CD4-positive, alpha-beta T cell (primary cell): ENCODE measurements at regions not wholly inside any gene's neighbourhood (a gene's known extent, or its start where the extent isn't known, plus 50 kb on each side); places are given as distances from the start of the nearest gene placed in this dataset.

Experiments
- ATAC-seq: fragments of 200-7000 bp; cut with Tn5 transposase; one replicate; pipeline ENCODE4 v1.10.0; 2022; ENCODE audit warnings: mild to moderate bottlenecking; ENCODE audit not compliant: poor library complexity
- CTCF ChIA-PET: fragments of 350-600 bp; sonication (Branson Sonifier 250); formaldehyde crosslinking; loops from one replicate; lab custom pipeline; 2021; ENCODE audit warnings: antibody characterized with exemption, inconsistent platforms; lab: Charles Lee
- POLR2A ChIA-PET: fragments of 350-600 bp; sonication (Branson Sonifier 250); formaldehyde crosslinking; loops from one replicate; lab custom pipeline; 2021; ENCODE audit warnings: antibody characterized with exemption, inconsistent platforms; lab: Charles Lee
- DNase-seq, 14 experiments: peaks; one replicate each; pipeline ENCODE4 v3.0.0-alpha.2; 2013 to 2020; ENCODE audit warnings: mixed read lengths in 2 of 14
- H3K27ac ChIP-seq, 2 donors: one replicate each; pipeline versions ENCODE4 v1.5.1 to v1.7.0; 2013; ENCODE audit warnings: low read length in 2 of 2, low read depth in 1 of 2, mild to moderate bottlenecking in 1 of 2
- H3K27me3 ChIP-seq, 2 experiments: 1 replicate in 1 of 2; 2 replicates in 1 of 2; pipeline versions ENCODE4 v1.6.1 to v1.7.0; 2013; ENCODE audit warnings: low read length in 2 of 2, control low read depth in 1 of 2, mild to moderate bottlenecking in 1 of 2, moderate library complexity in 1 of 2; ENCODE audit not compliant: insufficient read depth in 2 of 2, control insufficient read depth in 1 of 2
- H3K36me3 ChIP-seq: one replicate; pipeline ENCODE4 v1.6.1; 2013; ENCODE audit warnings: low read length, control low read depth; ENCODE audit not compliant: insufficient read depth
- H3K4me1 ChIP-seq: one replicate; pipeline ENCODE4 v1.6.1; 2013; ENCODE audit warnings: low read length, control low read depth; ENCODE audit not compliant: insufficient read depth
- H3K4me3 ChIP-seq: one replicate; pipeline ENCODE4 v1.5.1; 2013; ENCODE audit warnings: mild to moderate bottlenecking, low read length, moderate library complexity
- H3K9me3 ChIP-seq, 2 experiments: 1 replicate in 1 of 2; 2 replicates in 1 of 2; pipeline versions ENCODE4 v1.6.1 to v1.7.0; 2013; ENCODE audit warnings: low read length in 2 of 2, mild to moderate bottlenecking in 2 of 2, control low read depth in 1 of 2, moderate library complexity in 1 of 2; ENCODE audit not compliant: control insufficient read depth in 1 of 2, insufficient read depth in 1 of 2
- H3K27ac Mint-ChIP-seq: one replicate; pipeline ENCODE4 v1.8.0; 2020; ENCODE audit warnings: mixed read lengths
- H3K27me3 Mint-ChIP-seq: one replicate; pipeline ENCODE4 v1.8.0; 2021; ENCODE audit warnings: mixed read lengths
- H3K36me3 Mint-ChIP-seq: one replicate; pipeline ENCODE4 v1.8.0; 2021; ENCODE audit warnings: low read depth, mixed read lengths
- H3K4me1 Mint-ChIP-seq: one replicate; pipeline ENCODE4 v1.8.0; 2021; ENCODE audit warnings: low read depth, mixed read lengths
- H3K4me3 Mint-ChIP-seq: one replicate; pipeline ENCODE4 v1.8.0; 2020; ENCODE audit warnings: mild to moderate bottlenecking, mixed read lengths
- H3K9me3 Mint-ChIP-seq: one replicate; pipeline ENCODE4 v1.8.0; 2020; ENCODE audit warnings: mixed read lengths
- intact Hi-C, 2 experiments: fragments of 100-400 bp; cut with DNase I in 1 of 2; cut with micrococcal nuclease in 1 of 2; formaldehyde crosslinking; loops; one replicate each; pipeline versions ENCODE4 v1.15.1 to v1.9.0; 2023 to 2025; cut with DNase I, micrococcal nuclease
- TF ChIP-seq, protein P1 (sequence below): fragments of 200-600 bp; IDR thresholded peaks from one replicate; pipeline ENCODE4 v1.8.0; 2022; ENCODE audit warnings: antibody characterized with exemption, mild to moderate bottlenecking

DNA sequence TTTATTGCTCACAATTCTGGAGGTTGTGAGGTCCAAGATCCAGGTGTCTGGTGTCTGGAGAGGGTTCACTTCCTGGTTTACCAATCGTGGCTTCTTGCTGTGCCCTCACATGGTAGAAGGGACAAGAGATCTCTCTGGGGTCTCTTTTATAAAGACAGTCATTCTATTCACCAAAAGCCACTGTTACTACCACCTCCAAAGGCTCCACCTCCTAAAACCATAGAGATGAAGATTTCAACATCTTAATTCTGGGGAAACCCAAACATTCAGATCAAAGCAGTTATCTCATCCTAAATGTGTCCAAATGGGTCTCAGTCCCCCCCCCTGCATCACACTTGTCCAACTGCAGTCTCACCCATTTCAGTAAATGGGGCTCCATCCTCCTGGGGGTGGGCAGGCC is 132.9 kb upstream of the XYLT1 start:
- intact Hi-C loops, result no loop called here
- no peak overlapping the region for H3K27ac Mint-ChIP-seq
- CTCF ChIA-PET, result no interaction called here

DNA sequence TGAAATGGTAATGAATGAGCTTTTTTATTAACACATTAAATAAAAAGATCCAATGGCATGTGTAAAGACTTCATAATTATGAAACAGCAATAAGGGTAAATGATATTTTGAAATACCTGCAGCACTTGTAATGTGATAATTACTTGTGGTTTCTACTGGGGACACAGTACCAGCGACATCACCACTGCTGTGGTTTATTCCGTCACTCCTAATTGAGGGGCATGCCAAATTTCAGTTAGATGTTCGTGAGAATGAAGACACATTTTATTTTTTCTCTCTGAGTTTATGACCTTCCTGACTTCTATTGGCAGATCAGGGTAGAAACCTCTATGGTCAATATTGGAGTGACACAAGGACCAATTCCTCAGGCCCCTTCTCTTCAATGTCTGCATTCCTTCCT is 131.9 kb upstream of the XYLT1 start:
- peaks cover 29% of the 10 kb centered on the region for H3K27me3 Mint-ChIP-seq
- H3K9me3 Mint-ChIP-seq, result peaks cover 2% of the 10 kb centered on the region
- TF ChIP-seq, protein P1, sequence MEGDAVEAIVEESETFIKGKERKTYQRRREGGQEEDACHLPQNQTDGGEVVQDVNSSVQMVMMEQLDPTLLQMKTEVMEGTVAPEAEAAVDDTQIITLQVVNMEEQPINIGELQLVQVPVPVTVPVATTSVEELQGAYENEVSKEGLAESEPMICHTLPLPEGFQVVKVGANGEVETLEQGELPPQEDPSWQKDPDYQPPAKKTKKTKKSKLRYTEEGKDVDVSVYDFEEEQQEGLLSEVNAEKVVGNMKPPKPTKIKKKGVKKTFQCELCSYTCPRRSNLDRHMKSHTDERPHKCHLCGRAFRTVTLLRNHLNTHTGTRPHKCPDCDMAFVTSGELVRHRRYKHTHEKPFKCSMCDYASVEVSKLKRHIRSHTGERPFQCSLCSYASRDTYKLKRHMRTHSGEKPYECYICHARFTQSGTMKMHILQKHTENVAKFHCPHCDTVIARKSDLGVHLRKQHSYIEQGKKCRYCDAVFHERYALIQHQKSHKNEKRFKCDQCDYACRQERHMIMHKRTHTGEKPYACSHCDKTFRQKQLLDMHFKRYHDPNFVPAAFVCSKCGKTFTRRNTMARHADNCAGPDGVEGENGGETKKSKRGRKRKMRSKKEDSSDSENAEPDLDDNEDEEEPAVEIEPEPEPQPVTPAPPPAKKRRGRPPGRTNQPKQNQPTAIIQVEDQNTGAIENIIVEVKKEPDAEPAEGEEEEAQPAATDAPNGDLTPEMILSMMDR, result no peak
- Histone ChIP-seq H3K4me3 (no peak overlapping the region), H3K27me3 (peaks cover 0 to 1% of the 10 kb centered on the region in 2 experiments), H3K36me3 (no peaks in the 10 kb centered on the region), H3K4me1 (peaks cover 8% of the 10 kb centered on the region), H3K27ac (no peak overlapping the region), H3K9me3 (peaks cover 0 to 15% of the 10 kb centered on the region in 2 experiments)
- ATAC-seq, result no peak
- intact Hi-C loops, result no loop called here
- no peaks in the 10 kb centered on the region for H3K36me3 Mint-ChIP-seq
- no peak overlapping the region for H3K27ac Mint-ChIP-seq
- H3K4me1 Mint-ChIP-seq, result peaks cover 12% of the 10 kb centered on the region
- H3K4me3 Mint-ChIP-seq, result no peak overlapping the region
- POLR2A ChIA-PET, result no interaction called here
- DNase-seq, result peak in 1 of 14 experiments; percentile 29
- CTCF ChIA-PET, result no interaction called here

More for the DNA sequence above, 132.9 kb upstream of the XYLT1 start:
- no peak overlapping the region for H3K4me3 ChIP-seq
- no peak overlapping the region for H3K4me3 Mint-ChIP-seq
- H3K9me3 ChIP-seq, result peaks cover 0 to 9% of the 10 kb centered on the region in 2 experiments
- no peak overlapping the region for H3K27ac ChIP-seq
- H3K4me1 ChIP-seq, result peaks cover 8% of the 10 kb centered on the region
- no peaks in the 10 kb centered on the region for H3K36me3 ChIP-seq
- POLR2A ChIA-PET, result no interaction called here
- H3K27me3 Mint-ChIP-seq, result peaks cover 23% of the 10 kb centered on the region
- H3K4me1 Mint-ChIP-seq, result peaks cover 17% of the 10 kb centered on the region
- H3K27me3 ChIP-seq, result peaks cover 0 to 2% of the 10 kb centered on the region in 2 experiments
- no peaks in the 10 kb centered on the region for H3K9me3 Mint-ChIP-seq
- no peaks in the 10 kb centered on the region for H3K36me3 Mint-ChIP-seq
- no peak for DNase-seq
- ATAC-seq, result no peak
- TF ChIP-seq, protein P1, result no peak

DNA sequence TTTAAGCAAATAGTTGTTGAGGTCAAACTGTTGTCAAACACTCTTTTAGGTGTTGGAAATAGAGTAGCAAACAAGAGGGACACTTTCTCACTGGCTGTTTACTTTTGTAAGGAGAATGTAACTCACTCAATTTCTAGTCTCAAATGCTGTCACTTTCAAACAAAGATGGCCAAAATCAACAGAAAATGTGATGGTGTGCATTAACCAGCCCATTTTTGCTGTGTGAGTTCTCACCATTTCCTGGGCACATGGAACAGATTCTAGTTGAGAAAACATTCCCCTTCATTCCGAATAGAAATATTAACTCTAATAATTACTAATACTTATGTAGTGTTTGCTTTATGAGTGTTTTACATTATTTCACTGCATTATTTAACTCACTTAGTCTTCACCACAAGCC is 128.2 kb upstream of the XYLT1 start:
- ATAC-seq, result no peak
- Histone ChIP-seq H3K27me3 (peaks cover 0 to 7% of the 10 kb centered on the region in 2 experiments), H3K9me3 (peaks cover 0 to 15% of the 10 kb centered on the region in 2 experiments), H3K4me3 (no peak overlapping the region), H3K27ac (no peak overlapping the region), H3K4me1 (no peaks in the 10 kb centered on the region), H3K36me3 (no peaks in the 10 kb centered on the region)
- Mint-ChIP-seq H3K27ac (no peak overlapping the region), H3K27me3 (peaks cover 28% of the 10 kb centered on the region), H3K9me3 (peaks cover 2% of the 10 kb centered on the region), H3K36me3 (no peaks in the 10 kb centered on the region), H3K4me1 (no peaks in the 10 kb centered on the region), H3K4me3 (no peak overlapping the region)
- intact Hi-C loops, result no loop called here
- ChIA-PET POLR2A (no interaction called here), CTCF (no interaction called here)
- no peak for DNase-seq
- TF ChIP-seq, protein P1, result no peak
